ENCODE measurements at regions not wholly inside any gene's neighbourhood (a gene's known extent, or its start where the extent isn't known, plus 50 kb on each side); places are given as distances from the start of the nearest gene placed in this dataset.

DNA sequence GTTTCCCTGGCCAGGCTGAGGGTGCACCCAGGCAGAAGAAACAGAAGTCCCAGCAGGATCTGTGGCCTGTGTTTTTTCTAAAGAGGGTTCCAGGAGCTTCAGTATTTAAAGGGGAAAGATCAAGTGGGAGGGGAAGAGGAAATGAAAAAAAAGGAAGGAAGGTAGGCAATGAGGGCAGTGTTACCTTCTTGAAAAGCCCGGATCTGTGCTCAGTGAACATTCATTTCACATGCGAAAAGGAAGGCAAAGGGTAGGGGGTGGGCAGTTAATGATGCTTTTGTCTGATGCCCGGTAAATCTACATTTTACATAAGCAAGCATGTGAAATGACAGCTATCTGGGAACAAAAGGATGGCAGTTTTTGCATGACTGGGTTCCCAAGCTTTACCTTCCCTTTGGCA, 326.2 kb downstream of the UQCRFS1 start:
- no peak for TF ChIP-seq CTCF (IDR thresholded peaks at IDR 0.05; ENCODE audit: insufficient read depth, low read length)
- TF ChIP-seq POLR2AphosphoS5 (IDR thresholded peaks at IDR 0.05; ENCODE audit: low read depth), result no peak
- no peak for TF ChIP-seq GABPA (IDR thresholded peaks at IDR 0.05; ENCODE audit: low read depth)
